GM18499 (cell line): ENCODE measurements at regions not wholly inside any gene's neighbourhood (a gene's known extent, or its start where the extent isn't known, plus 50 kb on each side); places are given as distances from the start of the nearest gene placed in this dataset.

Source experiments
- ATAC-seq: cut with Tn5 transposase; IDR thresholded peaks from one replicate; pipeline ENCODE4 v1.9.1; 2021; ENCODE audit warnings: moderate number of reproducible peaks; ENCODE audit not compliant: insufficient read depth, unreplicated experiment

DNA sequence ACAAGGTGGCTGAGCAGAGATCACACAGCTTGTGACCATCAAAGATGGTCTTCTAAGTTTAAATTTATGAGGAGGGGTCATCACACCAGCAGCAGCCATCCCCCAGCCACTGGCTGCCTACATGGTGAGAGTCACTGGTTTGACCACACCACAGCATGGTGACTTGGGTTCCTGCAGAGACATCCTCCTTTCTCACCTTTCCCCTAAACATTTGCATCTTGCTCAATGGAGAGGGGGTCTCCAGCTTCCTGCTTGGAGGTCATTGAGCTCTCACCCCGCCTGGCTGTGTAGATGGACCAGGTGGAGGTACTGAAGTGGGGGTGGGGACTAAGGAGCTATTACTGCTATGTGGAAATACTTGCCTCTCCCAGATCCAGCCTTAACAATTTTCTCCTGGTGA lies 247.6 kb upstream of the ARGLU1 start:
- ATAC-seq = no peak

DNA sequence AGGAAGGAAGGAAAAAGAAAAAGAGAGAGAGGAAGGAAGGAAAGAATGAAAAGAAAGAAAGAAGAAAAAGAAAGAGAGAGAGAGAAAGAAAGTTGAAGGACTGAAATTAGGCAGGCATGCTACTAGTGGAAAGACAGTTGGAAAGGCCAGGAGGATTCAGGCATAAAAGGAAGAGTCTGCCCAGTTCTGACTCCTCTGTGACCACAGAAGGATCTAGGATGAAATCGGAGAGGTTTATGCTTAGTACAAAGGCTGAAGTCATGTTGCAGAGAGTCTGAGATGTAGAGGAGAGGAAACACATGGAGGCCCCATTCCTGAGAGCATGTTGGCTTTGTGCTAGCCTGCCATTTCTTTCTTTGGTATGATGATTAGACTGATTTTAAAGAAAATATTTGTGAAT lies 246.5 kb upstream of the ARGLU1 start:
- no peak for ATAC-seq

DNA sequence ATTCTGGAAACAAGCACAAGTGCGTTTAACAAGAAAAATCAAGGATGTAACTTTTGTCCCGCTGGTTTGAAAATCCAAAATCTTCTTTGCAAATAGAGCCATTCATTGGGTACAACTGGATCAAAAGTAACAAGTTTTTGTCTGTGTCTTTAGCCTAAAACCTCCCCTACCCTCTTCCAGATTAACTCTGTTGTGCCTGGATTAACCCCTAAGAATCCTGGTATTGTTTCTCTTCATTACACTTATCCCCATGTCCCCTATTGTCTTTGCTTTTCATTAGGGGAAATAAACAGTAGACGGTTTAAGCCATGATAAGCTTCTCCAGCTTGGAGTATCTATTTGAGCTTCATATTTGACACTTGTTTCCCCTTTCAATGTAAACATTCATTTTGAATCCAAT lies 242.1 kb upstream of the ARGLU1 start:
- no peak for ATAC-seq

DNA sequence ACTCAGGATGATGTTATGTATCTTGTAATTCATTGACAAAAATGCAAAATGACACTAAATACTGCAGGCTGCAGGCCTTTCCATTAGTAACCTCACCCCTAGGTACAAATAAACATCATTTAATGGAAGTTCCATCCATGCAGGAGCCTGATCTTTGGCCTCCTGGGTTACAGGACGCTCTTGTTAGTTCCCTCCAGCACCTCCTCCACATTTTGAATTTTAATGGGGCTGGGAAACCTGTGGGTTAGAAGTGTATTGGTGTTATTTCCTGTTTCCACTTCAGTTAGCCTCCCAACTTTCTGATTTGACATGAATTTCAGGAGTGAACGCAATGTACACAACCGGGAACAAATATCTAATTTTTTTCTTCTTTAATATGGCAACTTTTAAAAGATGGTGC lies 237.1 kb upstream of the ARGLU1 start:
- ATAC-seq = no peak

DNA sequence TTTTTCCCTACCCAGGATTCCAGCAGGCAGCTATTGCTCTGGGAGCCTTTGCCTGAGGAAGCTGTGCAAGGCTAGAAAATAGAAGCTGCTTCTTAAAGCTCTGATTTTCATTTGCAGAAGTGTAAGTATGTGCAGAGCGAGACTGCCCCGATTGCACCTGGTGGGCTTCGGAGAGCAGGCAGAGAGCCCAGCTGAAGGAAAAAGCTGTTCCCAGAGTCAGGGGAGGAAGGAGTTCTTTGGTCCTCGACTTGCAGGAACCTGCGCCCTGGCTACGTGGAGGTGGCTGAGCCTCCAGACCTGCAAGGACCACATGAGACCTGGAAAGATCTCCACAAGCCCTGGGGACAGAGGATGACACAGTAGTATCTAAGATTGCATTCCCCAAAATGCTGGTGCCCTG lies 235.0 kb upstream of the ARGLU1 start:
- no peak for ATAC-seq

DNA sequence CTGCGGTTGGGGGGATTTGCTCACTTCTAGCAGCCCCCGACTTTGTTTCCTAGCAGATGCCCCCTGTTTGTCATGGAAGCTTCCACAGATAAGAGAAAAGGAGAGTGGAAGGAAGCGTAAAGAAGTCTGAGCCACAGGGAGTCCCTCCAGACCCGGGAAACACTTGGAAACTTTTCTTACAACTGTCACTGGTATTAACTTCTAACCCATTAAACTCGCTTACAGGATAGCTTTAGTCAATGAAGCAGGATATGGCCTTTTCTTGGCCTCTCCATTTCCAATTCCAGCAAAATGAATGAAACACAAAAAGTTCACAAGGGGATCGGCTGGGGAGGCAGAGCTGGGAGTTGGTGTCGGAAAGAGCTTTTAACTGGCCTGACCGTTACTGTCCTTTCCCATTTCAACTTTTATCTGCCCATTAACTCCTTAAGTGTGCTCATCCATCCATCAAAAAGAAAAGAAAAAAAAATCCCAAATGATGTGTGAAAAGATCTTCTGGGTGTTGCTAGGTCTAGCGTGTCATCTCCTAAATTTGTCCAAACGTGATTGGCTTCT lies 231.9 kb upstream of the ARGLU1 start:
- no peak for ATAC-seq

DNA sequence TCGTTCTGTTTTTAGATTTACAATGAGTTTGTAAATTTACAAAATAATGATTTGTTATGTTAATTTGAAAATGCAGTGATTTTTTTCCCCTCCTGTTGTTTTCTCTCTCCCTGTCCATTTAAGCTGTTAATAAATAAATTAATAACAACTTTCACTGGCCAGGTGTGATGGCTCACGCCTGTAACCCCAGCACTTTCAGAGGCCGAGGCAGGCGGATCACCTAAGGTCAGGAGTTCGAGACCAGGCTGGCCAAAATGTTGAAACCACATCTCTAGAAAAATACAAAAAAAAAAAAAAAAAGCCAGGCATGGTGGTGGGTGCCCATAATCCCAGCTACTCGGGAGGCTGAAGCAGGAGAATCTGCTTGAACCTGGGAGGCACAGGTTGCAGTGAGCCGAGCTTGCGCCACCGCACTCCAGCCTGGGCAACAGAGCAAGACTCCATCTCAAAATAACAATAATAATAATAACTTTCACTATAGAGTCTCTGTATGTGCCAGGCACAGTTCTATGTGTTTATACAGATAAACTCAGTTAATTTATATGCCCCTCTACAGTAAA lies 229.2 kb upstream of the ARGLU1 start:
- ATAC-seq = no peak

DNA sequence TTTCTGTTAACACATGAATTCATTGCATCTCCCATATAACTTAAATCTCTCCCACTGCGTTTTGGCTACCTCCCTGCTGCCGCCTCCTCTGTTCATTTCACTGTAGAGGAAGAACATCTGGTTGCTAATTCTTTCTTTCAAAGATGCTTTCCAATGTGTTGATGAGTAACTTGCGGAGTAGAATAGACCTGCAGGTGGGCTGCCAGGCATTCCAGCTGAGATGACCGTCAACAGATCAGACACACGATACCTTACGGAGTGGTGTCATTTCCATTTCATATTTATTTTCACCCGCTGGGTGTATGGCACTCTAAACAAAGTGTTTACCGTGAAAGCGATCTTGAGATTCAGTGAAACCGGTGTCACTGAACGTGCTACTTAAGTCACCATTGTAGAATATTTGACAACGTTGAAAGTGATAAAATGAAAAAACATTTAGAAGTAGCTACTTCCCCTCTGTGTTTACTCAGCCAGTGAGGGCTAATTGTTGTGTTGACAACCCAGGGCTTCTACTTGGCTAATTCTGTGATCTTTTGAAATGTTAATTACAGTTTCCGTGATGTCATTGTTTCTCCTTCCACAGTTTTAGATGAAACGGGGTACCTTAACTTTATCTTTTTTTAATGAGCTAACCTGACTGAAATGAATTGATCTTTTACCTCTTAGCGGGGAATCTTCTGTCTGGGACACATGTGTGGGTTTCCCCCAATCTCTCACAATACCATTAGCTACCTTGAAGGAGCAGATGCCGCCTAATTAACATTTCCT lies 228.5 kb upstream of the ARGLU1 start:
- no peak for ATAC-seq

DNA sequence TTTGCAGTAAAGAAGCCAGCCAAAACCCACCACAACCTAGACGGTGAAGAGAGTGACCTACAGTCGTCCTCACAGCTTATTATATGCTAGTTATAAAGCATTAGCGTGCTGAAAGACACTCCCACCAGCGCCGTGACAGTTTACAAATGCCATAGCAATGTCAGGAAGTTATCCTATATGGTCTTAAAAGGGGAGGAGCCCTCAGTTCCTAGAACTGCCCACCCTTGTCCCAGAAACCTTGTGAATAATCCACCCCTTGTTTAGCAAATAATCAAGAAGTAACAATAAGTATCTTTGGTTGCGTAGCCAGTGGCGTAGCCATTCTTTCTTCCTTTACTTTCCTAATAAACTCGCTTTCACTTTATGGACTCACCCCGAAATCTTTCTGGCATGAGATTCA lies 227.9 kb upstream of the ARGLU1 start:
- no peak for ATAC-seq

DNA sequence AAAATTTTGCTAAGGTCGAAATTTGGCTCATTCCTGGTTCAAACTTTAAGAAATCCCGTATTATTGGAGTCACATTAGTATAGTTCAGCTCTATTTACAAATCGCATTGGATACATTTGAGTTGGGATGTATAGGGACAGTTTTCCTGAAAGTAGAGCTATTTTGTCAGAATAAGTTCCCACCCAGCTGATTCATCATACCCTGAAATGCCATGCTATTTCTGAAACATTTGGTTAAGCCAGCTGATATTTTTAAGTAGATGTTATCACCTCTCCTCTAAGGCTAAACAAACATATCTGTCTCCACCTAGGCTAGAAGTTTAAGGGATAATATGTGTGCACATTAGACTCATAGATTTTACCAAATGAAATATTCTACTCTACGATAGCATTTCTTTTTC lies 226.2 kb upstream of the ARGLU1 start:
- ATAC-seq = no peak

DNA sequence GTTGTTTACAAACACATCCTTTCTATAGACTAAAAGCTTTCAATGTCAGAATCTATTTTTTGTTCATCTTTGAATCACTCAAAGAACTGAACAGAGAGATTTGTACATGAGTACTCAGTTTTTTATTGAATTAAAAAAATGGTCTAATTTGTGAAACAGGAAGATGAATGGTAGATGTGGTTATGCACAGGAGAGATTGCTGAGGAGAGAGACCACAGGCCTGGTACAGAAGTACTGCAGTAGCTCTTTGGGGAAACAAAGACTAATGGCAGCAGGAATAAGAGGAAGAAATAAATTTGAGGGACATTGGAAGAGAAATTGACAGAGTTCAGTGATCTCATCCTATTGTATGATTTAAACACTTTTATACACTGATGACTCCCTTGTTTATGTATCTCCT lies 222.0 kb upstream of the ARGLU1 start:
- no peak for ATAC-seq

DNA sequence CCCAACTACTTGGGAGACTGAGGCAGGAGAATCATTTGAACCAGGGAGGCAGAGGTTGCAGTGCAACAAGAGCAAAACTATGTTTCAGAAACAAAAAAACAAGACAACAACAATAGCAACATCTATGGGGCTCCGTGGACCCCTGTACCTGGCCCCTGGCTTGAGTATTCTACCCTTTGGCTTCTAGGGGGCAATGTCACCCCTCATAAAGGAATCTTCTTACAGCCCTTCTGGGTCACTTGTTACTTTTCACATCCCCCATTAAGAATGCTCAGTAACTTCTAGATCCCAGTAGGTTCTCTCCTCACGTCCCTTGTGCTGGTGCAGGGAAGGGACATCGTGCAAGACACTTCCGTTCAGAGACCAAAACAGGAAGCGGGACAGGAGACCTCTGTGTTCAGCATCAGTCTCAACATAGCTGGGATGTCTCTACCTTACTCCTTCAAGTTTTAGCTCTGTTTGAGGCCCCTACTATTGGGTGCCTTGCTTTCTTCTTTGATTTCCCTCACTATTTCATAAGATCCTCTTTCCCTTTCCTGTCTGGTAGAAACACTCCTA lies 218.1 kb upstream of the ARGLU1 start:
- ATAC-seq = no peak

DNA sequence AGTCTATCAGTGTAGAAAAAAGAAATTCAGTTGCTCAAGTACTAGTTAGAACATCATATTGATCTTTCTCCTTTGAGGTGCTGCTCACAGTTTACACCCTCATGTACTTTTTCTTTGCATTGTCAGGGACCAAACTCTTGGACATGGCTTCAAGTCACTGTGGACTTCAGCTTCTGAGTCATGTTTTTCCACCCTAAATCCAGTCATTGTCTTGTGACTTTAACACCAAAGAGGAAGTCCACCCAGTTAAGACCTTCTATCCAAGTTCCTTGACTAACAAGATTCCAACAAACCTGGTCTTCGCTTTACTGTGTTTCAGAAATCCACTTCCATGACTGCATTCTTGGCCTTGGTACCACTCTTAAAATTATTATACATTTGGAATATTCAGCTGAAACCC lies 206.7 kb upstream of the ARGLU1 start:
- ATAC-seq = no peak

DNA sequence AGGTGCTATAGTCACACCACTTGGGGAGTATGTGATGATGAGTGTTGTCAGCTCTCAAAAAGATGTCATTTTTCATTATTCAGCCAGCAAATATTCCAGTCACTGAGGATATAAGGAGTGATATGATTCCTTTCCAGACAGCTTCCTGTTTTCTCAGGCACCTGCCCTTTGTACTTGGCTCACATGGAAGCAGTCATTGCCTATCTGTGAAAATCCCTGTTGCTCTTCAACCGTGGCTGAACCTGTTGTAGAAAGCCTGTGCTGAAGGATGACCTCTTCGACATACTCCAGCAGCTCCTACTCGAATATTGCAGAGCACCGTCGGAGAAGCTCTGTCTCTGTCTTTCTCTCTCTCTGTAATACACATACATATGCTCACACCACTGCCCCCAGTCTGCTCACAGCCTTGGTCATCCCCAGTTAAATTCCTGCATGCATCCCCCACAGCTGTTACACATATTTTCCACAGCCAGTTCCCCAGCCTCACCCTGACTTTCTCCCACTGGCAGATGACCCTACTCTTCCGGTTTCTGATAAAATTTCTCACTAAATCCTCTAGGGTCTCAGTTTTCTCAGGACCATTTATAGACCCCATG lies 204.2 kb upstream of the ARGLU1 start:
- no peak for ATAC-seq

DNA sequence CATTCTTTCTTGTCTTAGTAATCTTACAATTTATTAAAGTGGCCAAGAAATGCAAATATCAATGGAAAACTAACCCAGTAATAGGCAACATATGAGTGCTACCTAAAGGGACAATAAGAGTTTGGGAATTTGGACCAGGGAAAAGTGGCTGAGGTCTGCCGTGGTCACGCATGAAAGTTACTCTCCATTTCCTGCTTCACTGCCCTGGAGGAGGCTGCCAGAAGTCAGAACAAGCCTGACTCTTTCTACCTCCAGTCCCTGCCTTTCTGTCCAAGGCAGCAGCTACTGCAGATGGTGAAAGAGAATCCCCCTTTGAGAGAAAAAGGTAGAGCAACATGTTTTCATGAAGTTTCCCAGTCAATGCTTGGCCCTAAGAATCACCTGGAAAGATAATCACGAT lies 201.1 kb upstream of the ARGLU1 start:
- ATAC-seq = no peak

DNA sequence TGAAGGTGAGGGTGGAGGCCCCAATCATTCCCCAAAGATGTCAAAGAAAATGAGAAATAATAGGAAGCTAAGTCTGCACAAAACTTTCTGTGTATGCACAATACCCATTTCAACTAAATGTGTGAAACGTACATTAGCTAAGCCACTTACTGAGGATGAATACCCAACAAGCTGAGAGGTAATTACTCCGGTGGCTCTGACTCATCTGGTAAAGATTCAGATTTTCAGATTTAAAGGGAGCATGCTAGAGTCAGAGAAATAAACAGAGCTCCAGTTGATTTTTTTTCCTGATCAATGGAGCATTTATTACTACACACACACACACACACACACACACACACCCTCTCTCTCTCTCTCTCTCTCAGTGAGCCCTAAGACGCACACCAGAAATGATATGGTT lies 194.8 kb upstream of the ARGLU1 start:
- no peak for ATAC-seq

DNA sequence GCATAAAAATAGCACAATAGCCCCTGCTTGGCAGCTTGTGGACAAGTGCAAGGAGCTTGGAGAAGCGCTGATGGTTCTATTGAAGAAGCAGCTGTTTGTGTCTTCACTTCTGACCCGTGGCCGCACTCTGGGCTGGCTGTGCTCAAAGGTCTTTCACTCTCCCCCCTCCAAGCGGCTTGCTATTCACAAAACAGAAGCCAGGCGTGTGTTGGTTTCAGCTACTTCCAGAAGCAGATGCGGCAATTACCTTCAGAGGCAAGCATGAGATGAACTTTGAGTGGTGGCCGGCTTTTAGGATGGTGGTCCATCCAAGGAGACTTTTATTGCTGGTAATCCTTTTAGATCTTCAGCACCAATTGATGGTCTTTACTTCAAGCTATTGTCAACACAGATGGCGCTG lies 188.5 kb upstream of the ARGLU1 start:
- no peak for ATAC-seq

DNA sequence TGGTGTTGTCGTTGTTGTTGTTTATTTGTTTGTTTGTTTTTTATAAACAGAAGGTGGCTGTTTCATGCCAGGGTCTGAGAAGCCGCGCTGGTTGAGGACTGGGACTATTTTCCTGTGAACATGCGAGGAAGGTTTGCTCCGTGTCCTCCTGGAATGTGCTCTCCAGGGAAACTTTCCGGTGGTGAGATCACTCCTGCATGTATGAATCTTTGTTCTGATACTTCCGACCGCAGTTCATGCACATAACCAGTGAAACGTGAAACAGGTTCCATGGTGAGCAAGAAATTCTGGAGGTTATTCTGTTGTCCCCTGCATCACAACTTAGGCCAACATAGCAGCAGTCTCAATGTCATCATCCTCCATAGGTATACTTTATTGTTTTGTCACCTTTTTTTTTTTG lies 187.6 kb upstream of the ARGLU1 start:
- ATAC-seq = no peak

DNA sequence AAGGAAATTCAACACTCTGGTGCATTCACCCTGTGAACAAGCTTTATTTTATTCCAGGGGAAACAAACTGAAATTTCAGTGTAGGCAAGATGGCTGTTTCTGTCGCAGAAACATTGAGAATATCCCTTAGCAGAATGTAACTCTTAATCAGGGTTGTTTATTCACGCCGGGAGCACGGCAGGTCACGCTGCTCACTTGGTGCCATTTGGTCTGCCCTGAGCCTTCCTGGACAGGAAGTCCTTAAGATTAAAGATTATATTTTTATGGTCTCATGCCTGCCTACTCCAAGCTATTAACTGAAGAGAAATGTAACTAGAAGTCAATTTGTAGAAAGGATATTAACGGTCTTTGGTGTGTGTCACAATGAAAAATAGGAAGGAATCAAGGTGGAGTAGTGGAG lies 185.3 kb upstream of the ARGLU1 start:
- no peak for ATAC-seq

DNA sequence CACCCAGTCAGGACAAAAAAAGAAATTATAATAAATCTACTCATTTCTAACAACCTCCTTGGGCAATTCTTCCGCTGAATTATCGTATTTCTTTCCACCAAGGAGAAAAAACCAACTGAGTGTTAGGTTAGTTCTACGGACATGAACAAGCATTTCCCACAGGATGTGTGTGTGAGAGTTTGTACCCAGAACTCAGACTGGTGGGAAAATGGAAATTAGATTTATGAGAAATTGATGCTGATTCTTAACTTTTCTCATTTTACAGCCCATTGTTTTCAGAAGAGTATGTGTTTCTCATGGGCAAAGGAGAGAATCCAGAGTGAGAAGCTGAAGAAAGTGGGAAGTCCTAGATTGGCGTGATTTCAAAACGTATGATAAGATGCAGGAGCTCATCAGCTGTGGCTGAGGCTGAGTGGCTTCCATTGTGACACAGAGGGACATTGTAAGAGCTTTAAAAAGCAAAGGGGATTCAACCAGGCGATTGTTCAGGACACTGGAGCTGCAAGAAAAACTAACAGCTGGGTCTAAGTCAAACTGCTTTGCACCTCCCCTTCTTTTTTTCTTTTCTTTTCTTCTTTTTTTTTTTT lies 184.7 kb upstream of the ARGLU1 start:
- no peak for ATAC-seq

DNA sequence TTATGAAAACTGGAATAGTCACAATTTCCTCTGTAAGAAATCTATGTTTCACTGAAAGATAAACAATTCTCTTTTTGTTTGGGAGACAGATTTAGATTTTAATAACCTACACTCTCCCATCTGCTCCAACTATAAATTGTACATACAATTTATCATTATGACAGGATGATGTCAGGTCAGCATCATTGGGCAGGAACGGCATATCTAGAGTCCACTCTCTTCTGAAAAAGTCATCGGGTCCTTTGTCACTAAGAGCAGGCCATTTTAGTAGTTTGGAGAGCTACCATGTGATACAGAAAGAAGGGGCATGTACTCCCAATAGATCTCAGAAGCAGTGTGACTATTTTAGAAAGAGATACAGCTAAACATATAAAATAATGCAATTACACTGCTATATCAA lies 180.8 kb upstream of the ARGLU1 start:
- ATAC-seq = no peak
